ENCODE measurements at regions not wholly inside any gene's neighbourhood (a gene's known extent, or its start where the extent isn't known, plus 50 kb on each side); places are given as distances from the start of the nearest gene placed in this dataset.

DNA sequence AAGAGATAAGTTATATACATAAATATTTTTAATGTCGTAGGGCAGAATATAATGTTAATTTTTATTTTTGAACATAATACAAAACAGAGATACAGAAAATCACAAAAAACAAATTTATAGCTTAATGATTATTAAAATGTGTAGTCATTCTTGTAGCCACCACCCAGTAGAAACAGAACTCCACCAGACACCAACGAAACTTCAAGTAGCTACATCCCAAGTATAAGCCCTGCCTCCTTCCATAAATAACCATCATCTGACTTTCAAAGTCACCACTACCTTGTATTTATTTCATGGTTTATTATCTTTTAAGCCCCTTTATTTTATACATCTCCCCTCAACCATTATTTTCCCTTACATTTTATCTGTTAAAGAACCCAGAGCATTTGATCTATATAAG lies 111.9 kb upstream of the ZWINT start:
- TF ChIP-seq, protein P1, sequence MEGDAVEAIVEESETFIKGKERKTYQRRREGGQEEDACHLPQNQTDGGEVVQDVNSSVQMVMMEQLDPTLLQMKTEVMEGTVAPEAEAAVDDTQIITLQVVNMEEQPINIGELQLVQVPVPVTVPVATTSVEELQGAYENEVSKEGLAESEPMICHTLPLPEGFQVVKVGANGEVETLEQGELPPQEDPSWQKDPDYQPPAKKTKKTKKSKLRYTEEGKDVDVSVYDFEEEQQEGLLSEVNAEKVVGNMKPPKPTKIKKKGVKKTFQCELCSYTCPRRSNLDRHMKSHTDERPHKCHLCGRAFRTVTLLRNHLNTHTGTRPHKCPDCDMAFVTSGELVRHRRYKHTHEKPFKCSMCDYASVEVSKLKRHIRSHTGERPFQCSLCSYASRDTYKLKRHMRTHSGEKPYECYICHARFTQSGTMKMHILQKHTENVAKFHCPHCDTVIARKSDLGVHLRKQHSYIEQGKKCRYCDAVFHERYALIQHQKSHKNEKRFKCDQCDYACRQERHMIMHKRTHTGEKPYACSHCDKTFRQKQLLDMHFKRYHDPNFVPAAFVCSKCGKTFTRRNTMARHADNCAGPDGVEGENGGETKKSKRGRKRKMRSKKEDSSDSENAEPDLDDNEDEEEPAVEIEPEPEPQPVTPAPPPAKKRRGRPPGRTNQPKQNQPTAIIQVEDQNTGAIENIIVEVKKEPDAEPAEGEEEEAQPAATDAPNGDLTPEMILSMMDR (IDR thresholded peaks at IDR 0.05): no peak
- TF ChIP-seq SIN3A (IDR thresholded peaks at IDR 0.05; ENCODE audit: borderline replicate concordance, low read depth, low read length): no peak
- no peak for TF ChIP-seq EZH2phosphoT487 (IDR thresholded peaks at IDR 0.05; ENCODE audit: borderline replicate concordance, low read depth)
- TF ChIP-seq NFIC (IDR thresholded peaks at IDR 0.05; ENCODE audit: borderline replicate concordance): no peak
- TF ChIP-seq, protein P2, sequence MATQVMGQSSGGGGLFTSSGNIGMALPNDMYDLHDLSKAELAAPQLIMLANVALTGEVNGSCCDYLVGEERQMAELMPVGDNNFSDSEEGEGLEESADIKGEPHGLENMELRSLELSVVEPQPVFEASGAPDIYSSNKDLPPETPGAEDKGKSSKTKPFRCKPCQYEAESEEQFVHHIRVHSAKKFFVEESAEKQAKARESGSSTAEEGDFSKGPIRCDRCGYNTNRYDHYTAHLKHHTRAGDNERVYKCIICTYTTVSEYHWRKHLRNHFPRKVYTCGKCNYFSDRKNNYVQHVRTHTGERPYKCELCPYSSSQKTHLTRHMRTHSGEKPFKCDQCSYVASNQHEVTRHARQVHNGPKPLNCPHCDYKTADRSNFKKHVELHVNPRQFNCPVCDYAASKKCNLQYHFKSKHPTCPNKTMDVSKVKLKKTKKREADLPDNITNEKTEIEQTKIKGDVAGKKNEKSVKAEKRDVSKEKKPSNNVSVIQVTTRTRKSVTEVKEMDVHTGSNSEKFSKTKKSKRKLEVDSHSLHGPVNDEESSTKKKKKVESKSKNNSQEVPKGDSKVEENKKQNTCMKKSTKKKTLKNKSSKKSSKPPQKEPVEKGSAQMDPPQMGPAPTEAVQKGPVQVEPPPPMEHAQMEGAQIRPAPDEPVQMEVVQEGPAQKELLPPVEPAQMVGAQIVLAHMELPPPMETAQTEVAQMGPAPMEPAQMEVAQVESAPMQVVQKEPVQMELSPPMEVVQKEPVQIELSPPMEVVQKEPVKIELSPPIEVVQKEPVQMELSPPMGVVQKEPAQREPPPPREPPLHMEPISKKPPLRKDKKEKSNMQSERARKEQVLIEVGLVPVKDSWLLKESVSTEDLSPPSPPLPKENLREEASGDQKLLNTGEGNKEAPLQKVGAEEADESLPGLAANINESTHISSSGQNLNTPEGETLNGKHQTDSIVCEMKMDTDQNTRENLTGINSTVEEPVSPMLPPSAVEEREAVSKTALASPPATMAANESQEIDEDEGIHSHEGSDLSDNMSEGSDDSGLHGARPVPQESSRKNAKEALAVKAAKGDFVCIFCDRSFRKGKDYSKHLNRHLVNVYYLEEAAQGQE (IDR thresholded peaks at IDR 0.05; ENCODE audit: low read depth, low read length): no peak
